ENCODE measurements at regions not wholly inside any gene's neighbourhood (a gene's known extent, or its start where the extent isn't known, plus 50 kb on each side); places are given as distances from the start of the nearest gene placed in this dataset.

DNA sequence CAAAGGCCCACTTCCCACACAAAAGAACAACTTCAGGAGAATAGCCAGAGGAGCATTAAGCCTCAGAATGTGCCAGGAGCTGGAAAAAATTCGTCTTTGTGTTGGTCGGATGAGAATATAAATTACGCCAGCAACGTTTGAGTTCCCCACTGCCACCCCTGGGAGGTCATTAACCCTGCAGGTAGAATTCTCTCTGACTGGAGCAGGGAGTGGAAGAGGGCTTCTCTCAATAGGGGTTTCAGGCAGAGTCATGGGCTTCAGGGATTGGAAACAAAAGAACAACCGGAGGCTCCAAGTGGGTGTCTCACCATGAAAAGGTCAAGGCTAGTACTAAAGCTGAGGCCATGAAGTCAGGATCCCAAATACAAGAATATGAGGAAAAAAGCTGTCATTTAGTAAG, 69.0 kb upstream of the DDX18 start:
- no peak for FAIRE-seq
- DNase-seq (ENCODE audit: insufficient read length, low spot score): no peak

DNA sequence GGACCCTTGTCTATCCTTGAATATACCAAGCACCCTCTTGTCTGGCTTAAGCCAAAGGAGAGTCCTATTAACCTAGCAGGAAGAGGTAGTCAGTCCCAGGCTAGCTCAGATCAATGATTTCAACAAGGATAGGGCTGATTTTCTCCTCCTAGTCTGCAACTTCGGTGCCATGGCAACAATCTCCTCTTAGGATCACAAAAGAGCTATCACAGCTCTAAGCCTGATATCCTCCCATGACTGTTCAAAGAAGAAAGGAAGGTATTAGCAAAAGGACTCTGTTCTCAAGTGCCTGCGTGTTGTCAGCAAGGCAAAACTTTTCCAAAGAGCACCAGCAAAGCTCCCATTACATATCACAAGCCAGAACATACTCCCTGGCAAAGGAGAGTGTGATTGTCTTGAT, 58.7 kb upstream of the DDX18 start:
- no peak for DNase-seq (ENCODE audit: insufficient read length, low spot score)
- no peak for FAIRE-seq

DNA sequence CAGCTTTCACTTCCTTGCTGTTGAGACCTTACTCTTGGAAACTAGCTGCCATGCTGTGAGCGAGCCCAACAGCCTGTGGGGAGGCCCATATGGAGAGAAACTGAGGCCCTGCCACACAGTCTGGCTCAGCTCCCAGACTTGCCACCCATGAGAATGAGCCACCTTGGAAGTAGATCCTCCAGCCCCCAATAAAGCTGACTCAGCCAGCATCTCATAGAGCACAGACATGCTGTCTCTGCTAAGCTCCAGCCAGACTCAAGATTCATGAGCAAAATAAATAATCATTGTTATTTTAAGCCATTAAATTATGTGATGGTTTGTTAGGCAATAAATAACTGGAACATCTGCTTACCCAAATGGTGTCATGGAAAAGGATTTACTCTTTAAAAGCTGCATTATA, 53.6 kb upstream of the DDX18 start:
- FAIRE-seq (no peak), DNase-seq (ENCODE audit: insufficient read length, low spot score) (no peak)

DNA sequence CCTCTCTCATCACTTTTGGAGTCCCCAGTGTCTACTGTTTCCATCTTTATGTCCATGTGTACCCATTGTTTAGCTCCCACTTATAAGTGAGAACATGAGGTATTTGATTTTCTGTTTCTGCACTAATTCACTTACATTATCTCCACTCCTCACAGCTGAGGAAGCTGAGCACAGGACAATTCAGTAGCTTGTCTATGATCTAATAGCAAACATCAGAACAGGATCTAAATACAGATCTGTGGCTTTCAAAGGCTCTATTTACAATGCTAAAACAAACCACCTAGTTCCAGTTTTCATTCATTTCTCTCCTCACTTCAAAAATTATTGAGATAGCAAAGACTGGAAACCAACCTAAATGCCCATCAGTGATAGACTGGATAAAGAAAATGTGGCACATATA, 52.0 kb upstream of the DDX18 start:
- DNase-seq (ENCODE audit: insufficient read length, low spot score): no peak
- no peak for FAIRE-seq

DNA sequence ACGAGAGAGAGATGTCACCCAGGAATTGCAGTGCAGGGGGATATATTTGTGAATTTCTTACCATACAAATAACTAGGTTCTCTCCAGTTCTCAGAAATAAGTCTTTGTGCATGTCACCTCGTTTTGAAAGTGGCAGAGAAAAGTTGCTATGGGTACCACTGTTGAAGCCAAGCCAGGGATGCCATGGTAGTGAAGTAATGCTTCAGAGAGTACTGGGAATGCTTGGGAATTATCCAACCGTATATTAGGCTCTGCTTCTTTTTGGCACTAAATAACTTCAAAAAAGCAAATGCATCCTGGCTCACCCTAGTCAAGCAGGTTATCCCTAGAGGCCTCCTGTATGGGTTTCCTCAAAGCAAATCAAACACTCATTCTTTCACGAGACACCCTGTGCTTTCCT, 50.7 kb upstream of the DDX18 start:
- DNase-seq (ENCODE audit: insufficient read length, low spot score): no peak
- no peak for FAIRE-seq
